Fibroblast of skin of right biceps (primary cell): ENCODE measurements at regions not wholly inside any gene's neighbourhood (a gene's known extent, or its start where the extent isn't known, plus 50 kb on each side); places are given as distances from the start of the nearest gene placed in this dataset.

Source experiments
- DNase-seq: peaks from one replicate; pipeline ENCODE4 v3.0.0-alpha.2; 2013

DNA sequence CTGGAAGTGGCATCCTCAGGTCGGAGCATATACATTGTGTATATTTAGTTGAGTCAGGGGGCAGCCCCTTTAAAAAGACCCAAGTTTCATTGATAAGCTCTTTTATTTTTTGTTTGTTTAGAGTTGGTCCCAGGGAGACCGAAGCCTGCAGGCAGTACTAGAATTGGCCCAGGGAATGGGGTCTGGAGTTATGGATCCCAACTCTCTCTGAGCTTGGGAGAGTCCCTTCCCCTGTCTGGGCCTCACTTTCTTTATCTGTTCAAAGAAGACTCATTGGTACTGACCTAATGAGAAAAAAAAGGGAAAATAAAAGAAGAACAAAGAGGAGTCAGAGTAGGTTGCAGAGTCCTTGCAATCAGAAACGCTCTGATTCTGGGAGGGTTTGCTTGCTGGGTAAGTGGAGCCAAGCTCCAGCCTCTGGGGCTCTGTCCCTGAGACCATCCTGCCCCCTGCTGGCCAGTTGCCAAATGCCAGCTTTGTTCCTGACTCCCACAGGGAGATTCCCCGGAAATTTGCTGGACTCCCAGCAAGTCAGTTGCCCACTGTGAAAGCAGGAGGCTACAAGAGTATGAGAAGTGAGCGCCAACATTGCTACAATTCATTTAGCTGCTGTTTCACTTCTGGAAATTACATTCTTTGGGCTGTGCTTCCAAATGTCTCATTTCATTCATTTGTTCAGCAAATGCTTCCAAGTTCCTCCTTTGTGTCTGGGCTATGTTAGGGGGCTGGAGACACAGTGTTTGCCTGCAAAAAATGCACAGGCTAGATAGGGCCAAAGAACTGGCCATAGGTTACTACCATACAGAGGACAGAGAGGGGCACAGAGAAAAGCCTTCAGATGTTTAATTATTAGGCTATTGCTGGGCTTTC lies 156.2 kb downstream of the MELK start:
- DNase-seq = peak; percentile 56

- DNase-seq = peak; percentile 8
Measured at GRCh38 chr9:36729906-36730305, 157.2 kb downstream of the MELK start.

- DNase-seq = no peak
Measured at GRCh38 chr9:36730414-36730813, 157.7 kb downstream of the MELK start.

DNA sequence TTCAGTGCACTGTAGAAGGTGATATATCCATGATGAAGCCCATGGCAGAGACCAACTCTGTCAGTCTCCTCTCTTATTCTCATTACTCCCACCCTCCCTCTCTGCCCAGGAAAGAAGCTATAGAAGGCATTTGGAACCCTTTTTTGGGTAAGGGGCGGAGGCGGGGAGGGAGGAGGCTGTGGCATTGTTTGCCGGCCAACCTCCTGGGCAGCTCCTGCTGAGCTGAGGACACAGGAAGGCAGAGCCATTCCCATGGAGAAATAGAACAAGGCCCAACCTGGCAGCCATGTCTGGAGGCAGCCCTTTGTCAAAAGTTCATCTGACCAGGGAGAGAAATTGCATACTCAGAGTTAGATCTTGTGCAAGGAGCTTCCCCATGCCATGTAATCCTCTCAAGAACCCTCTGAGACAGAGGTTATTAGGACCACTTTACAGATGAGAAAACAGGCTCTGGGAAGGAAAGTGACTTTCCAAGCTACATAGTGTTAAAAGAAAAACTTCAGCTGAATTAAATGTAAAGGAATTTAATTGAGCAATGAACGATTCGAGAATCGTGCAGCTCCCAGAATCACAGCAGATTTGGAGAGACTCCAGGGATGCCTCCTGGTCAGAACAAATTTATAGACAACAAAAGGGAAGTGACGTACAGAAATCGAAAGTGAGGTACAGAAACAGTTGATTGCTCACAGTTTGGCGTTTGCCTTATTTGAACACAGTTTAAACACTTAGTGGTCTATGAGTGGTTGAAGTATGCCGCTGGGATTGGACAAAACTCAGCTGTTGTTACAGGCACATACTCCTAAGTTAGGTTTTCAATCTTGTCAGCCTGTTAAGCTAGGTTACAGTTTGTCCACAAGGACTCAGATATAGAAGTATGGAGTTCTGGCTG lies 158.6 kb downstream of the MELK start:
- DNase-seq = no peak

DNA sequence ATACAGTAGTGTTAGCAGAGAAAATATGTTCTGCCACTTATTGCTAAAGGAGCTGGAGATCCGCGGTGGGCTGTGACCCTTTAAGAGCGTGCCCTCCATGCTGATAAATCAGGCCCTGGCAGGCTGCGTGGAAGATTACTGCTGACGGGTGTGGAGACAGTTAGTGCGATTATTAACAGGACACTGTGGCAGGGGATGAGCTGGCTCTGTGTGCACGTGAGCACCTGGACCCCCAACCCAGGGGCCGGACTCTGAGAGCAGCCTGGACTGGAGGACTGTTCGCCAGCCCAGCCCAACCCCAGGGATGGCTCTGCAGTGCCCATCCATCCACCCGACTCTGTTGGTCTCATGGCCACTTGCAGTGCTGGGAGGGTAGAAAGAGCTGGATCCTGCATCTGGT lies 162.0 kb downstream of the MELK start:
- no peak for DNase-seq

GRCh38 chr9:36736648-36737047 lies 164.0 kb downstream of the MELK start:
- DNase-seq = no peak

- peak; percentile 43 for DNase-seq
Measured at GRCh38 chr9:36738318-36738976, 165.8 kb downstream of the MELK start.

DNA sequence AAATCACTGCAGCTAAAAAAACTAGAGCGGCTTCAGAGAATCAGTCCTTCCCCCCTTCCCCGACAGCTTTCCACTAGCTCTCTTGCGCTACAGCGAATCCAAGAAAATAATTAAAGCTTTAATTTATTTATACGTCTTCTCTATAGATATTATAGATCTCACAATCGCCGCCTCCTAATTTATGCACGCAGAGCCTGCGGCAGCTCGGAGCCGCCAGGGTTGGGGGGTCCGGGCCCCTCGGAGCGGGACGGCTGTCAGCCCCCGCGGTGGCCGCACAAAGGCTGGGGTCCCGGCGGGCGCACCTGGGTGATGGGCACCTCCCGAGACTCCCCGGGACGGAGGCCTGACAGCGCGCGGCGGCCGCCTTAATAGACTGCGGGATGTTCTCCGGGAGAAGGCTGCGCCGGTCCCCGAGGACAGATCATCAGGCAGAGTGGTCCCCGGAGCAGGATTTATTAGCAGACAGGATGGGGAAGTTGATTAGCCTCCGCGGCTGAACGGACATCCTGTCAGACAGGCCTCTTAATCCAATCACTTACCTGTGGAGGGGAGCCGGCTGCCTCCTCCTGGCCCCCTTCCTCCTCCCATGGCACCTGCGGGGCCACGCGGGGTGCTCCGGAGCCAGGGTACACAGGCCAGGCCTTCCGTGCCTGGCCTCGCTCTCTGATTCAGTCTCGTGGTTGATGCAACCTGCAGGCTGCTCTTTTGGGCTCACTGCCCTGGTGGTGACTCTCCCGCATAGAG lies 166.8 kb downstream of the MELK start:
- DNase-seq = no peak

DNA sequence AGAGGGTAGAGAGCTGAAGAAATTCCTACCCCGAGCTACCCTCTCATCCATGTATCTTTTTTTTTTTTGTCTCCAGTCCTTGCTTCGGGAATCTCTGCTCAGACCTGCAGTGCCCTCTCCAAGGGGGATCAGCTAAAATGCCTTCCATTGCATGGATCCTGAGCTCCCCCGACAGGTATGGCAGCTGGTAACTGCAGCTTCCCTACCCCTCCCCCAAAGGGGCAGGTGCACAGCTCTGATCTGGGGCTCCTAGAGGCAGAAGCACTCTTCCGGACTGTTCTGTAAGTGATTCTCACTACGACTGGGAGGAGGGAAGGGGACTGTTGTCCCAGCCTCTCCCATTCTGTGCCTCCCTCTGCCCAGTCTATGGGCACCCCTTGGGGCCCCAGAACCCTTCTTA lies 169.6 kb downstream of the MELK start:
- no peak for DNase-seq

- DNase-seq = no peak
Measured at GRCh38 chr9:36744678-36745077, 172.0 kb downstream of the MELK start.

DNA sequence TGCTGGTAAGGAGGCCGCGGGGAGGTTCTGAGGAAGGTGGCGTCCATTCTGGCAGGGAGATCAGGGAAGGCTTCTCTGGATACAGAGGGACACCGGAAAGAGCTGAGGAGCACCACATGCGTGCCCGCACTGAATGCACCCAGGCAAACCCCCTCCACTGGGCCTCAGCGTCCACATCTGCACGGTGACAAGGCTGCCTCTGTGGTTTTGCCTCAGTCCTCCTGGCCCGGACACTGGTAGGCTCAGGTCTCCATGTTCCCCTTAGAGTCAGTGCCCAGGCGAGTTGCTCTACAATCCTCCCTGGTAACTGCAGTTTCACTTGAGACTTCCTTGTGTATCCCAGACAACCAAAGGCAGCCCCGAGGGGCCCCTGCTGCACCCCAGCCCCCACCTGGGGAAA lies 173.3 kb downstream of the MELK start:
- DNase-seq = no peak

- DNase-seq = no peak
Measured at GRCh38 chr9:36746415-36746814, 173.7 kb downstream of the MELK start.

DNA sequence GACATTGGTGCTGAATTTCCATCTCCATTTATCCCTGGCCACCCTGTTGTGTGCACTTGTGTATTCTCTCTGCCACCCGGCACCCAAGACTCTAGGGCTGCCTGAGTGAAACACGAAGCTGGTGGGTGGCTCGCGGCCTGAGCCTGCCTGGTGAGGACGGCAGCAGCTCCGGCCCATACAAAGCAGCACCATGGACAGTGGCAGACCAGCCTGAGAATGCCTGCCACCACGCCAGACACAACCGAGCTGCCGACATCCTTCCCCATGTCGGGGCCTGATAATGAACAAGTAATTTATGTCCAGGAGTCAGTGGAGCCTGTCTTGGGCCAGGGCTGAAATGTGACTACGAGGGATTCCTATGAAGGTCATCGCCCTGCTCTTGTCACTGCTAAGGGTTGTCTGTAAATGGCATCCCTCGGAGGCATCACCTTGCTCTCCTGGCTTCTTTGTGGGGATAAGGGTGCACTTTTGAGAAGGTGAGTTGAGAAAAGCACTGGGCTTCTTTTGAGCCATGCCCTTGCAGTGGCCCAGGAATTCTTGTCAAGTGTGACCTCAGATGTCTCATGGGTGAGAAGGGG lies 175.7 kb downstream of the MELK start:
- peak; percentile 40 for DNase-seq

GRCh38 chr9:36749461-36749860 lies 176.8 kb downstream of the MELK start:
- DNase-seq = no peak

- DNase-seq = no peak
Measured at GRCh38 chr9:36750630-36751029, 177.9 kb downstream of the MELK start.

GRCh38 chr9:36755019-36755418 lies 182.3 kb downstream of the MELK start:
- no peak for DNase-seq

DNA sequence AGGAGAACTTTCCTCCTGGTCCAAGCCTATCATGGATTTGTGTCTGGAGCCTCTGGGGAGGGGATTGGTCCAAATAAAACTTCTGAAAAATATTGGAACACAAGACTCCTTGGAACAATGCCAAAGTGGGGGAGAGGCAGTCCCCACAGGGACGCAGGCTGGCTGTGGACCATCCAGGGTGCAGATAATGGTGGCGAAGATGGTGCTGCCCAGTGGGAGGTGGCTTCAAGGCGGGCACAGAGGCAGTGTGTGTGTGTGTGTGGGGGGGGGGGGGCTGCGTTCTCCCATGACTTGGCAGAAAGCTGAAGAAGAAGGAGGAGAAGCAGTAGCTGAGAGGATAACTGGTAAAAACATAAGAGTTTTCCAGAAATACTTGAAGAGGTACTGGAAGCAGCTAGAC lies 186.4 kb downstream of the MELK start:
- no peak for DNase-seq

GRCh38 chr9:36759976-36760375 lies 187.3 kb downstream of the MELK start:
- DNase-seq = no peak

DNA sequence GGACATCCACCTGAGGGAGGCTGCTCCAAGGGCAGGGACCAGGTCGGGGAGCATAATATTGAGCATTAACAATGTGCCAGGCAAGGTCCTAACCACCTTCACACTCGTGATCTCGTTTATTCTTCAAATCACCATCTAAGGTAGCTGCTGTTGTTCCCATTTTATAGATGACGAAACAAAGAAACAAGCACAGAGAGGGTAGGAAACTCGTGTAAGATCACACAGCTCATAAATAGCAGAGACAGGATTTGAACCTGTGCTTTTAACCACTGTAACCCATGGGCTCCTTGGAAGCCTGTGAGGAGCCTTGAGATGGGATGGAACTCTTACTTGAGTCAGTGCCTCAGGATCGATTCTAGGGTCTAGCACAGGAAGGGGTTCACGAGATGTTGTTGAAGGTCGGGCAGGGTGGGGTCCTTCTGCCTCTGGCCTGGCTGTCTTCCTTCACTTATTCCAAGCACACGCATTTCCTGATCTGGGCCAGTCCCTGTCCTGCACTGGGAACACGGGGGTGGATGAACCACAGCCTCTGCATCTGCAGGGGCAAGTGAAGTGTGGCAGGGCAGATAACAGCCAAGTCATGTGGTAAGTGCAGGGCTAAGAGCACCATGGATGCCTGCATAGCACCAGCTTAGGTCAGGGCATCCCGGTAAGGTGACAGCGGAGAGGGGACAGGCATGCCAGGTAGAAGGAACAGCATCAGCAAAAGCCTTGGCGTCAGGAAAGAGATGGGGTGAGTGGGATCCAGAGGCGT lies 188.1 kb downstream of the MELK start:
- no peak for DNase-seq

- no peak for DNase-seq
Measured at GRCh38 chr9:36762958-36763357, 190.3 kb downstream of the MELK start.

DNA sequence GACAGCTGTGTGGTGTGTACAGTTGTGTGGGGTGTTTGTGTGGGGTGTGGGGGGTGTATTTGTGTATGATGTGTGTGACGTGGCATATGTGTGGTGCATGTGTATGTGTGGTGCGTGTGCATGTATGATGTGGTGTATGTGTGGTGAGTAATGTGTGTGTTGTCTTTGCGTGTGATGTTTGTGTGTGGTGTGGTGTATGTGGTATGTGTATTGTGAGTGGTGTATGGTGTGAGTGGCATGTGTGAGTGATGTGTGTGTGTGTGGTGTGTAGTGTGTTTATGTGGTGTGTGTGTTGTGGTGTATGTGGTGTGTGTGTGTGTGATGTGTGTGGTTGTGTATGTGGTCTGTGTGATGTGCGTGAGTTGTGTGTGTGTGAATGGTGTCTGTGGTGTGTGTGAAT lies 191.1 kb downstream of the MELK start:
- DNase-seq = no peak
